A549 (cell line): ENCODE measurements at regions not wholly inside any gene's neighbourhood (a gene's known extent, or its start where the extent isn't known, plus 50 kb on each side); places are given as distances from the start of the nearest gene placed in this dataset.

ENCODE experiments used
- ATAC-seq, 2 experiments: fragments of 200-7000 bp in 1 of 2; fragments of >200 bp in 1 of 2; cut with Nextera tagmentation in 1 of 2; cut with Tn5 transposase in 1 of 2; 3 replicates each; pipeline versions ENCODE4 v1.8.0 to v1.9.1; 2018 to 2020; ENCODE audit warnings: mild to moderate bottlenecking in 1 of 2, moderate library complexity in 1 of 2
- CTCF ChIA-PET: fragments of 300-600 bp; sonication (Branson Sonifier 250); formaldehyde crosslinking; extraction: SDS; loops from one replicate; lab custom pipeline; 2021; ENCODE audit warnings: antibody characterized with exemption, inconsistent platforms; lab: Yijun Ruan, JAX
- POLR2A ChIA-PET: fragments of 350-600 bp; formaldehyde crosslinking; extraction: SDS; loops from one replicate; lab custom pipeline; 2021; ENCODE audit warnings: antibody characterized with exemption, inconsistent platforms; lab: Yijun Ruan, JAX
- DNase-seq, 2 experiments: peaks; one replicate each; pipeline versions ENCODE4 v3.0.0 to v3.0.0-alpha.2; 2011 to 2016; ENCODE audit warnings: low read depth in 1 of 2, low spot score in 1 of 2
- FAIRE-seq: peaks from 2 replicates; lab custom pipeline; 2011; peaks lifted over from hg19 to GRCh38; lab: Jason Lieb, UNC
- H3K27ac ChIP-seq, 2 experiments: fragments of >200 bp; sonication (Bioruptor Twin); formaldehyde crosslinking; 3 replicates each; pipeline ENCODE4 v1.5.1; 2016 to 2017
- H3K4me1 ChIP-seq: fragments of >200 bp; sonication (Bioruptor Twin); formaldehyde crosslinking; 3 replicates; pipeline ENCODE4 v1.6.1; 2016
- H3K4me2 ChIP-seq: fragments of >200 bp; sonication (Bioruptor Twin); formaldehyde crosslinking; 3 replicates; pipeline ENCODE4 v1.6.1; 2016
- H3K4me3 ChIP-seq: fragments of >200 bp; sonication (Bioruptor Twin); formaldehyde crosslinking; 3 replicates; pipeline ENCODE4 v1.5.1; 2016
- H3K9me3 ChIP-seq: fragments of >200 bp; sonication (Bioruptor Twin); formaldehyde crosslinking; 3 replicates; pipeline ENCODE4 v1.6.1; 2016
- BHLHE40 ChIP-seq: IDR thresholded peaks from 2 replicates; pipeline ENCODE4 v1.6.1; 2012; ENCODE audit warnings: low read depth, low read length, inconsistent platforms
- CBX8 ChIP-seq: fragments of 200-600 bp; sonication (generic); IDR thresholded peaks from 2 replicates; pipeline ENCODE4 v1.6.1; 2016
- CEBPB ChIP-seq, 2 experiments: fragments of >200 bp in 1 of 2; sonication (Bioruptor Twin) in 1 of 2; formaldehyde crosslinking in 1 of 2; IDR thresholded peaks; 2 replicates each; pipeline ENCODE4 v1.6.1; 2012 to 2016
- CHD2 ChIP-seq: fragments of 150-350 bp; IDR thresholded peaks from 2 replicates; pipeline ENCODE4 v1.6.1; 2014; ENCODE audit warnings: low read length; ENCODE audit not compliant: partially characterized antibody
- FOSL2 ChIP-seq, 2 experiments: fragments of 450-650 bp in 1 of 2; fragments of >200 bp in 1 of 2; sonication (Bioruptor Twin) in 1 of 2; formaldehyde crosslinking; IDR thresholded peaks; 2 replicates each; pipeline versions ENCODE4 v1.5.0 to v1.6.1; 2016 to 2020; ENCODE audit warnings: mild to moderate bottlenecking in 1 of 2, moderate library complexity in 1 of 2
- HDAC2 ChIP-seq: fragments of 200-600 bp; sonication (generic); IDR thresholded peaks from 2 replicates; pipeline ENCODE4 v1.6.1; 2016
- KDM1A ChIP-seq: fragments of 200-600 bp; sonication (generic); IDR thresholded peaks from 2 replicates; pipeline ENCODE4 v1.6.1; 2016; ENCODE audit warnings: low read depth, mild to moderate bottlenecking
- KDM5A ChIP-seq: fragments of 200-600 bp; sonication (generic); IDR thresholded peaks from 2 replicates; pipeline ENCODE4 v1.6.1; 2016; ENCODE audit warnings: antibody characterized with exemption, mild to moderate bottlenecking
- MAZ ChIP-seq: fragments of 150-350 bp; IDR thresholded peaks from 2 replicates; pipeline ENCODE4 v1.6.1; 2014; ENCODE audit warnings: antibody characterized with exemption, low read depth, low read length, borderline replicate concordance
- POLR2A ChIP-seq: IDR thresholded peaks from 2 replicates; pipeline ENCODE4 v1.6.1; 2012; ENCODE audit warnings: mild to moderate bottlenecking, low read length
- RCOR1 ChIP-seq: fragments of 150-350 bp; IDR thresholded peaks from 2 replicates; pipeline ENCODE4 v1.6.1; 2014; ENCODE audit warnings: antibody characterized with exemption, low read length, low read depth
- RFX5 ChIP-seq: fragments of 450-650 bp; IDR thresholded peaks from 2 replicates; pipeline ENCODE4 v1.7.1; 2014; ENCODE audit warnings: antibody characterized with exemption, mild to moderate bottlenecking, moderate library complexity
- TP53 ChIP-seq: fragments of 250-450 bp; sonication (Bioruptor Pico); IDR thresholded peaks from 2 replicates; pipeline ENCODE4 v1.5.0; 2021; ENCODE audit warnings: mild to moderate bottlenecking, moderate library complexity
- ZC3H11A ChIP-seq: fragments of 450-650 bp; IDR thresholded peaks from 2 replicates; pipeline ENCODE4 v1.6.1; 2014; ENCODE audit warnings: antibody characterized with exemption, mild to moderate bottlenecking
- ZNF302 ChIP-seq: fragments of 250-450 bp; sonication (Bioruptor Pico); IDR thresholded peaks from 2 replicates; pipeline ENCODE4 v1.9.0; 2021; ENCODE audit warnings: inconsistent platforms, mild to moderate bottlenecking, moderate library complexity
- ZSCAN20 ChIP-seq: fragments of 250-450 bp; sonication (Bioruptor Pico); IDR thresholded peaks from 2 replicates; pipeline ENCODE4 v1.8.0; 2022; ENCODE audit warnings: mild to moderate bottlenecking, moderate library complexity
- WGBS: methylation state at CpG from one replicate; pipeline ENCODE4 v1.1.6; 2017; ENCODE audit errors: missing lambda C conversion rate; 5-methylcytosine and 5-hydroxymethylcytosine counted together
- TF ChIP-seq, protein P1 (sequence below): fragments of 200-600 bp; sonication (generic); IDR thresholded peaks from 2 replicates; pipeline ENCODE4 v1.6.1; 2016; ENCODE audit warnings: antibody characterized with exemption, mild to moderate bottlenecking, moderate library complexity
- TF ChIP-seq, protein P2 (sequence below): fragments of 250-450 bp; sonication (Bioruptor Pico); IDR thresholded peaks from 2 replicates; pipeline ENCODE4 v1.5.0; 2020; ENCODE audit warnings: low read depth, mild to moderate bottlenecking, moderate library complexity
- TF ChIP-seq, protein P3 (sequence below): IDR thresholded peaks from 2 replicates; pipeline ENCODE4 v1.6.1; 2012; ENCODE audit warnings: low read depth, borderline replicate concordance
- TF ChIP-seq, protein P4 (sequence below): IDR thresholded peaks from 2 replicates; pipeline ENCODE4 v1.6.1; 2012
- TF ChIP-seq, protein P5 (sequence below): fragments of 450-650 bp; IDR thresholded peaks from 2 replicates; pipeline ENCODE4 v1.6.1; 2014; ENCODE audit warnings: antibody characterized with exemption
- TF ChIP-seq, protein P6 (sequence below): fragments of >200 bp; sonication (Bioruptor Twin); formaldehyde crosslinking; IDR thresholded peaks from 3 replicates; pipeline ENCODE4 v1.6.1; 2016

DNA sequence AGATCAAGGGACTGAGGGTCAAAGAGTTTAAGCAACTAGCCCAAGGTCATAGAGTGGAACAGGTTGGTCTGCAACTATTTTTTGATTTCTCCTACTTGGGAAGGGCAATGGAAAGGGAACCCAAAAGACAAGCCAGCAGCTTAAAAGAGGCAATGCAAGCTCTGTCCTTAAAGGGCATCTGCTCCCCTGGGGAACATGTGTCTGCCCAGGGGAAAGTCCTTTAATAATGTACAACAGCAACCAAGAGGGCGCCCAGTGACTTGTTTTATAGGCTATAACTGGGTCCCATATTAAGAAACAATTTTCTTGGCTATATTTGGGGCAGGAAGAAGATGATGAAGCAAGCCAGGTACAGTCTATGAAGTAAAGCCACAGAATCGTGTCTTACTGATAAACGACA lies 54.7 kb upstream of the RBM47 start (continued):
- TF ChIP-seq, protein P1, sequence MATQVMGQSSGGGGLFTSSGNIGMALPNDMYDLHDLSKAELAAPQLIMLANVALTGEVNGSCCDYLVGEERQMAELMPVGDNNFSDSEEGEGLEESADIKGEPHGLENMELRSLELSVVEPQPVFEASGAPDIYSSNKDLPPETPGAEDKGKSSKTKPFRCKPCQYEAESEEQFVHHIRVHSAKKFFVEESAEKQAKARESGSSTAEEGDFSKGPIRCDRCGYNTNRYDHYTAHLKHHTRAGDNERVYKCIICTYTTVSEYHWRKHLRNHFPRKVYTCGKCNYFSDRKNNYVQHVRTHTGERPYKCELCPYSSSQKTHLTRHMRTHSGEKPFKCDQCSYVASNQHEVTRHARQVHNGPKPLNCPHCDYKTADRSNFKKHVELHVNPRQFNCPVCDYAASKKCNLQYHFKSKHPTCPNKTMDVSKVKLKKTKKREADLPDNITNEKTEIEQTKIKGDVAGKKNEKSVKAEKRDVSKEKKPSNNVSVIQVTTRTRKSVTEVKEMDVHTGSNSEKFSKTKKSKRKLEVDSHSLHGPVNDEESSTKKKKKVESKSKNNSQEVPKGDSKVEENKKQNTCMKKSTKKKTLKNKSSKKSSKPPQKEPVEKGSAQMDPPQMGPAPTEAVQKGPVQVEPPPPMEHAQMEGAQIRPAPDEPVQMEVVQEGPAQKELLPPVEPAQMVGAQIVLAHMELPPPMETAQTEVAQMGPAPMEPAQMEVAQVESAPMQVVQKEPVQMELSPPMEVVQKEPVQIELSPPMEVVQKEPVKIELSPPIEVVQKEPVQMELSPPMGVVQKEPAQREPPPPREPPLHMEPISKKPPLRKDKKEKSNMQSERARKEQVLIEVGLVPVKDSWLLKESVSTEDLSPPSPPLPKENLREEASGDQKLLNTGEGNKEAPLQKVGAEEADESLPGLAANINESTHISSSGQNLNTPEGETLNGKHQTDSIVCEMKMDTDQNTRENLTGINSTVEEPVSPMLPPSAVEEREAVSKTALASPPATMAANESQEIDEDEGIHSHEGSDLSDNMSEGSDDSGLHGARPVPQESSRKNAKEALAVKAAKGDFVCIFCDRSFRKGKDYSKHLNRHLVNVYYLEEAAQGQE = no peak

DNA sequence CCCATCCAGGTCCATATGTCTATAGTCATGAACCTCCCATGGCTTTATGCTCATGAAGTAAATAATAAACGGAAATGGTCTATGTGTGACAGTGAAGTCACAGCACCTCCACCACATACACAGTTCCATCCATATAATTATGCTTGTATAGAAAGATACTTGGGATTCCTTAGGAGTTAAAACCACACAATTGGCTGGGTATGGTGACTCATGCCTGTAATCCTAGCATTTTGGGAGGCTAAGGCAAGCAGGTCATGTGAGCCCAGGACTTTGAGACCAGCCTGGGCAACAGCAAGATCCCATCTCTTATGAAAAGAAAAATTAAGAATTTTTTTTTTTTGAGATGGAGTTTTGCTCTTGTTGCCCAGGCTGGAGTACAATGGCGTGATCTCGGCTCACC lies 55.6 kb upstream of the RBM47 start:
- TF ChIP-seq BHLHE40 (no peak), KDM1A (no peak), FOSL2 (IDR thresholded peaks at IDR 0.05) (no peak), FOSL2 (CRISPR knock-in tag; IDR thresholded peaks at IDR 0.05) (no peak), CBX8 (no peak), POLR2A (no peak), ZC3H11A (no peak), CEBPB (IDR thresholded peaks at IDR 0.05) (no peak), TP53 (CRISPR knock-in tag) (no peak)
- TF ChIP-seq, protein P2, sequence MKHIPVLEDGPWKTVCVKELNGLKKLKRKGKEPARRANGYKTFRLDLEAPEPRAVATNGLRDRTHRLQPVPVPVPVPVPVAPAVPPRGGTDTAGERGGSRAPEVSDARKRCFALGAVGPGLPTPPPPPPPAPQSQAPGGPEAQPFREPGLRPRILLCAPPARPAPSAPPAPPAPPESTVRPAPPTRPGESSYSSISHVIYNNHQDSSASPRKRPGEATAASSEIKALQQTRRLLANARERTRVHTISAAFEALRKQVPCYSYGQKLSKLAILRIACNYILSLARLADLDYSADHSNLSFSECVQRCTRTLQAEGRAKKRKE (CRISPR knock-in tag) = no peak
- TF ChIP-seq, protein P3, sequence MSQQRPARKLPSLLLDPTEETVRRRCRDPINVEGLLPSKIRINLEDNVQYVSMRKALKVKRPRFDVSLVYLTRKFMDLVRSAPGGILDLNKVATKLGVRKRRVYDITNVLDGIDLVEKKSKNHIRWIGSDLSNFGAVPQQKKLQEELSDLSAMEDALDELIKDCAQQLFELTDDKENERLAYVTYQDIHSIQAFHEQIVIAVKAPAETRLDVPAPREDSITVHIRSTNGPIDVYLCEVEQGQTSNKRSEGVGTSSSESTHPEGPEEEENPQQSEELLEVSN = no peak
- Histone ChIP-seq H3K4me1 (peaks cover 26% of the 10 kb centered on the region), H3K4me3 (no peak overlapping the region), H3K27ac (peak overlapping the region in 1 of 2 experiments; percentile 56; a peak in 2 of 6 replicates), H3K4me2 (peak overlapping the region; percentile 14; the same call in 1 of the 3 replicates), H3K9me3 (no peaks in the 10 kb centered on the region)
- DNase-seq (peak in 1 of 2 experiments; percentile 21), ATAC-seq (peak in 1 of 2 experiments; percentile 33; a peak in 1 of 6 replicates), FAIRE-seq (no peak)
- ChIA-PET POLR2A (interaction anchor here (0.7 kb wide), 1 partner anchor 12 kb away, joined by 3 read pairs; no protein-coding TSS in a partner anchor), CTCF (no interaction called here)
- WGBS = 68% methylated on average over 2 of the region's 3 CpGs

DNA sequence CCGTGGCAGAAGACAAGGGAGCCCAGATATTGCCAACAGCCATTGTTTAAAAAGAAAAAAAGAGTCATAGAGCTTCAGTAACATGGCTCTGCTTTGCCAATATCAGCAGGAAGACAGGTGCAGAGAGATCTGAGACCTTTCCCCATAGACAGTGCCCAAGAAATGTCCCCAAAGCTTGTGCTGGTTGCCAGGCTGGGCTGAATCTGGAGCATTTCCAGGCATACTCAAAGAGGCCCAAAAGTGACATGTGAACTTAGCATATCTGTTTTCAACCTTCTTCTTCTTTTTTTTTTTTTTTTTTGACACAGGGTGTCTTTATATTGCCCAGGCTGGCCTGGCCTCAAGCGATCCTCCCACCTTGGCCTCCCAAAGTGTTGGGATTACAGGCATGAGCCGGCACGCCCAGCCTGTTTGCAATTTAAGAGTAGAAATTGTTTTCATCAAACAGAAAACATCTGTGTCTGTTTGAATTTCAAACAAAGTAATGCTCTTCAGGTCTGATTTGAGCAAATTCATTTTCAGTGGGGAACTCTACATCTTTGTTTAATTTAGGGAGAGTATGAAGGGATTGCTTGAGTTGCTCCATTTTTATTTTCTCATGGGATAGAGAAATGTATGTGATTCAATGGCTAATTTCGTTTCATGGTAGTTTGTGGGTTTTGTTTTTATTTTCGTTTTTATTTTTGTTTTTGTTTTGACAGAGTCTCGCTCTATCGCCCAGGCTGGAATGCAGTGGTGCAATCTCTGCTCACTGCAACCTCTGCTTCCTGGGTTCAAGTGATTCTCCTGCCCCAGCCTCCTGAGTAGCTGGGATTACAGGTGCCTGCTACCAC lies 56.6 kb upstream of the RBM47 start:
- peak overlapping the region in 1 of 2 experiments; percentile 55; a peak in 3 of 6 replicates for H3K27ac ChIP-seq
- POLR2A ChIA-PET = no interaction called here
- DNase-seq (no peak), FAIRE-seq (no peak), ATAC-seq (no peak)
- no peak overlapping the region for H3K4me2 ChIP-seq
- CTCF ChIA-PET = no interaction called here
- WGBS = 84% methylated on average over 8 of the region's 8 CpGs
- peaks cover 26% of the 10 kb centered on the region for H3K4me1 ChIP-seq
- H3K9me3 ChIP-seq = no peaks in the 10 kb centered on the region
- H3K4me3 ChIP-seq = no peak overlapping the region
- TF ChIP-seq RCOR1 = no peak
- no peak for TF ChIP-seq ZNF302
- TF ChIP-seq, protein P4, sequence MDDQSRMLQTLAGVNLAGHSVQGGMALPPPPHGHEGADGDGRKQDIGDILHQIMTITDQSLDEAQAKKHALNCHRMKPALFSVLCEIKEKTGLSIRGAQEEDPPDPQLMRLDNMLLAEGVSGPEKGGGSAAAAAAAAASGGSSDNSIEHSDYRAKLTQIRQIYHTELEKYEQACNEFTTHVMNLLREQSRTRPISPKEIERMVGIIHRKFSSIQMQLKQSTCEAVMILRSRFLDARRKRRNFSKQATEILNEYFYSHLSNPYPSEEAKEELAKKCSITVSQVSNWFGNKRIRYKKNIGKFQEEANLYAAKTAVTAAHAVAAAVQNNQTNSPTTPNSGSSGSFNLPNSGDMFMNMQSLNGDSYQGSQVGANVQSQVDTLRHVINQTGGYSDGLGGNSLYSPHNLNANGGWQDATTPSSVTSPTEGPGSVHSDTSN = no peak
- TF ChIP-seq, protein P5, sequence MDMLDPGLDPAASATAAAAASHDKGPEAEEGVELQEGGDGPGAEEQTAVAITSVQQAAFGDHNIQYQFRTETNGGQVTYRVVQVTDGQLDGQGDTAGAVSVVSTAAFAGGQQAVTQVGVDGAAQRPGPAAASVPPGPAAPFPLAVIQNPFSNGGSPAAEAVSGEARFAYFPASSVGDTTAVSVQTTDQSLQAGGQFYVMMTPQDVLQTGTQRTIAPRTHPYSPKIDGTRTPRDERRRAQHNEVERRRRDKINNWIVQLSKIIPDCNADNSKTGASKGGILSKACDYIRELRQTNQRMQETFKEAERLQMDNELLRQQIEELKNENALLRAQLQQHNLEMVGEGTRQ = no peak
- TF ChIP-seq HDAC2 = no peak
- TF ChIP-seq, protein P6, sequence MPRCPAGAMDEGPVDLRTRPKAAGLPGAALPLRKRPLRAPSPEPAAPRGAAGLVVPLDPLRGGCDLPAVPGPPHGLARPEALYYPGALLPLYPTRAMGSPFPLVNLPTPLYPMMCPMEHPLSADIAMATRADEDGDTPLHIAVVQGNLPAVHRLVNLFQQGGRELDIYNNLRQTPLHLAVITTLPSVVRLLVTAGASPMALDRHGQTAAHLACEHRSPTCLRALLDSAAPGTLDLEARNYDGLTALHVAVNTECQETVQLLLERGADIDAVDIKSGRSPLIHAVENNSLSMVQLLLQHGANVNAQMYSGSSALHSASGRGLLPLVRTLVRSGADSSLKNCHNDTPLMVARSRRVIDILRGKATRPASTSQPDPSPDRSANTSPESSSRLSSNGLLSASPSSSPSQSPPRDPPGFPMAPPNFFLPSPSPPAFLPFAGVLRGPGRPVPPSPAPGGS = no peak
- TF ChIP-seq ZSCAN20 (CRISPR knock-in tag) = no peak
- TF ChIP-seq CHD2 = no peak
- no peak for TF ChIP-seq RFX5
- no peak for TF ChIP-seq MAZ
- no peak for TF ChIP-seq KDM5A
- TF ChIP-seq, protein P1 = no peak
